Heart left ventricle (tissue), 13 donors: ENCODE measurements at regions not wholly inside any gene's neighbourhood (a gene's known extent, or its start where the extent isn't known, plus 50 kb on each side); places are given as distances from the start of the nearest gene placed in this dataset.

Experiments used
- CTCF ChIP-seq, 12 donors: fragments of 200-600 bp; sonication (generic) in 4 of 12; IDR thresholded peaks; one replicate each; pipeline versions ENCODE4 v1.5.0 to v1.8.0; 2018 to 2022; ENCODE audit warnings: antibody characterized with exemption in 12 of 12, mild to moderate bottlenecking in 5 of 12
- POLR2A ChIP-seq, 2 donors: fragments of 450-650 bp; IDR thresholded peaks; one replicate each; pipeline ENCODE4 v1.6.1; 2017; ENCODE audit warnings: antibody characterized with exemption in 2 of 2, mild to moderate bottlenecking in 2 of 2, moderate library complexity in 2 of 2
- donor health status: ischemic (EF 13 %, LVEDD 7.1; RV severe dilation, severe dysfunction).
- donor health status: DM: no; HTN: yes; CAD: no.
- donor health status: DM: no; HTN: no; CAD: no.
- donor health status: ischemic (EF 25% LVEDD 6.9; RV normal size, moderate dysfunction).
- donor health status: ischemic (EF 25% LVEDD 5.7; RV mildly dilated, moderate dysfunction).
- donor health status: ischemic (EF 35%, LVEDD 5.7; RV mildly dilated, moderate dysfunction).
- donor health status: nonischemic (EF 11% LVEDD 7.7; RV severe dilation, severe dysfunction).
- donor health status: DM: yes; HTN: yes; CAD: no.
- donor health status: PGD.
- donor health status: ischemic (EF 29% LVEDD 5.4; RV normal size, mild dysfunction).
- donor health status: nonischemic (EF 23%, LVEDD 6.1; RV moderate dilation, normal function).

GRCh38 chr7:37505750-37506353, 57.2 kb upstream of the ELMO1 start:
- no peak for TF ChIP-seq CTCF (IDR thresholded peaks at IDR 0.05)
- no peak for TF ChIP-seq POLR2A (IDR thresholded peaks at IDR 0.05)
